Left colon (tissue), 2 donors: ENCODE measurements at regions not wholly inside any gene's neighbourhood (a gene's known extent, or its start where the extent isn't known, plus 50 kb on each side); places are given as distances from the start of the nearest gene placed in this dataset.

Experiments
- ATAC-seq: fragments of 200-7000 bp; cut with Tn5 transposase; one replicate; pipeline ENCODE4 v1.9.1; 2020; ENCODE audit warnings: mild to moderate bottlenecking, moderate library complexity
- DNase-seq, 2 donors: peaks; one replicate each; pipeline ENCODE4 v3.0.0-alpha.2; 2020
- intact Hi-C, 2 donors: fragments of 100-400 bp; cut with DNase I in 1 of 2; cut with micrococcal nuclease in 1 of 2; formaldehyde crosslinking; loops; one replicate each; pipeline versions ENCODE4 v1.11.2 to v1.14.0; 2022; cut with DNase I, micrococcal nuclease
- donor health status: DM: no; HTN: no; CAD: no.
- donor health status: DM: yes; HTN: yes; CAD: no.

DNA sequence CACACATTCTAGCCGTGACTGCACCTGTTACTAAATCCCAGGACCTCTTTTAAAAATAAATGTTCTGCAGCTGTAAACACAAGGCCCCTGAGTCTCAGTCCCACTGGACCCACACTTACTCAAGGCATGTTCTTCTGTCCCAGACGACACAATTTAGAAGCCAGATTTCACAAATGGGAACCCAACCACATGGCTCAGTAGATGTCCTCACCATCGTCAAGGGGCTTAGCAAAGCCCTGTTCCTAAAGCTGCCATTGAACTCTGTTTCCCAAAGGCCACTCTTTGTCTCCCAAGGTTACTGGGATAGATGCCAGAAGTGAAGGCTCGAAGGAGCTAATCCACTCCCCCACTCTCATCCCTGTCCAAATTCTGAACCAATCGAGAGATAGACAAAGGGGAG is 301.0 kb downstream of the GALR1 start:
- DNase-seq: no peak
- no peak for ATAC-seq
- intact Hi-C loops: no loop called here

DNA sequence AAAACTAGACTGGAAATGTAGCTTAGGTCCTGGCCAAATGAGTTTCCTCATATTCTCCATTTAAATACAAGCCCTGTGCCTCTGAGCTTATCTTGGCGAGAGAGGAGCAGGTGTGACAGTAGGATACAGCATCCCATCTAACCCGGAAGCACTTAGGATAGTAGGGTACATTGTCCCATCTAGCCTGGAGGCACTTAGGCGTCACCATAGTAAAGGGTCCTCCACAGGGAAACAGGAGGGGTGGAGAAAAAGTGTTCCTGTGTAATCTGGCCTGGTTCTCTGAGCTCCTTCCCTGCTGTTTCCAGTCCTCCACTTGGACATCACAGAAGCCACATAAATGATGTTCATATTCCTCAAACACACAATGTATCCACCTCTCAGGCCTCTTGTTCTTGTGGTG is 301.4 kb downstream of the GALR1 start:
- intact Hi-C loops: no loop called here

DNA sequence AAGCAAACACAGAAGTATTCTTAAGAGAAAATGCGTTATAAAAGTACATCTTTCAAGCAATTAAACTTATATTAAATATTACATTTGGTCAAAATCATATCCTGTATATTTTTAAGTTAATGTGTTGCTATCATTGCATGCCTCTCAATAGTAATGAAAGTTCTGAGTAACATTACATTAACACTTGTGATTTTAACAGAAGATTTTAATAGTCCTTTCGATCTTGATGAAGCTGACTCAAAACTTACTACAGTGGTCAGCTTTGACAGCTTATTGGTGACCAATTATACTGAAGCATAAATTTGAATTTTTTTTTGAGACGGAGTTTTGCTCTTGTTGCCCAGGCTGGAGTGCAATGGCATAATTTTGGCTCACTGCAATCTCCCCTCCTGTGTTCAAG is 303.3 kb downstream of the GALR1 start:
- no peak for DNase-seq
- ATAC-seq: no peak
- intact Hi-C loops: no loop called here

More for the DNA sequence above, 301.4 kb downstream of the GALR1 start:
- no peak for DNase-seq
- ATAC-seq: no peak

DNA sequence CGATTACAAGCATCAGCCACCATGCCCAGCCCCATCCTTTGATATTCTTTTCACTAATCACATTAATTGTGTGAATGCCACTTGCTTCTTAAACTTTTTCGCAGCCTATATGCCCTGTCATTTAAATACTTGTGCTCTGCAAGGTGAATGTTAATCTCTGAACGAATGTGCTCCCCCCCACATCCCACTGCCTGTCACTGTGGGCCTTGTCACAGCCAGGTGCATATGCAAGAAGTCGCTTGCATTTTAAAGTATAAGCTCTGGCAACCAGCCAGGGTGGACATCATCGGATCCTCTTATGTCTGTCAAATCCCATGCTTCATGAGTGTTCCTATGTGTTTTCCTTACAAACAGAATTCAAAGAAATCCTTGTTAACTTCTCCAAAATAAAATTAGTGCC is 304.4 kb downstream of the GALR1 start:
- intact Hi-C loops: no loop called here
- DNase-seq (no peak), ATAC-seq (no peak)

DNA sequence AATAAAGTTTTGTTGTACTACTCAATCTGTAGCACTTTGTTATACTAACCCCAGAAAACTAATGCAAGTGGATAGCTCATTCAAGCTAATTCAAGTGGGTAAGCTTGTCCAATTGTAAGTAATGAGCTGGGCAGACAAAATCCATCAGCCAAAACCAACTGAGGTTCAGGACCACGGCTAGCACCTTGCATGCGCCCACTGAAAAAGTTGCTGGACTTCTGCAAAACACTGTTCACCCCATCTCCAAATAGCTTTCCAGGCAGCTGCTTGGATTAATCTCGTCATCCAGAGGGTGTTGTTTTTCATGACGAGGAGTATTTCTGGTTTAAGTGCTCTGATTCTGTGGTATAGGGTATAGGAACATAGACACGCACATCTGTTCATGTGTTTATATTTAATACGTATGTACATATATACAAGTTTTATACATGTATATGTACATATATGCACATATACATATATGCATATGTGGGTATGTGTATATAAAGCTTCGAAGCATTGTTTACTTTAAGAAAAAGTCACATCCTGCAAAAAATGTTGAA is 307.5 kb downstream of the GALR1 start:
- intact Hi-C loops: no loop called here
- DNase-seq (no peak), ATAC-seq (no peak)

DNA sequence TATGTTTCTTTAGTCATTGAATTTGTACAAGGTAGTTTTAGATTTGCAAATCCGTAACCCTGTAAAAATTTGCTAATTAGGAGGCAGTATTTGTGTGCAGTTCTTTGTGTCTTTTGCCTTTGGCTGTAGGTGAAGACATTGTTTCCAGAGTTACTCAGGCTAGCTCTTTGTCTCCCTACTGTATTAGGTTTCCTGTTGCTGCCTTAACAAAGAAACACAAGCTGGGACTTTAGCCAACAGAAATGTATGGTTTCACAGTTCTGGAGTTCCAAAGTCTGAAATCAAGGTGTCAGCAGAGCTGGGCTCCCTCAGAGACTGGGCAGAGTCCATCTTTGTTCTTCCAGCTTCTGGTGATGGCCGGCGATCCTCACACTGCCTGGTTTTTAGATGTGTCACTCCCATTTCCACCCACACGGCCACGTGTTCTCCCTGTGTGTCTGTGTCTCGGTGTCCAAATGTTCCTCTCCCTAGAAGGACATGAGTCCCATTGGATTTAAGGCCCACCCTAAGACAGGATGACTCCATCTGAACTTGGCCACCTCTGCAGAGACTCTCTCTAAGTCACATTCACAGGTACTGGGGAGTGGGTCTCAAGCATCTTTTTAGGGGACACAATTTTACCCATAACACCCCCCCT is 309.7 kb downstream of the GALR1 start:
- DNase-seq (no peak), ATAC-seq (no peak)
- intact Hi-C loops: no loop called here

DNA sequence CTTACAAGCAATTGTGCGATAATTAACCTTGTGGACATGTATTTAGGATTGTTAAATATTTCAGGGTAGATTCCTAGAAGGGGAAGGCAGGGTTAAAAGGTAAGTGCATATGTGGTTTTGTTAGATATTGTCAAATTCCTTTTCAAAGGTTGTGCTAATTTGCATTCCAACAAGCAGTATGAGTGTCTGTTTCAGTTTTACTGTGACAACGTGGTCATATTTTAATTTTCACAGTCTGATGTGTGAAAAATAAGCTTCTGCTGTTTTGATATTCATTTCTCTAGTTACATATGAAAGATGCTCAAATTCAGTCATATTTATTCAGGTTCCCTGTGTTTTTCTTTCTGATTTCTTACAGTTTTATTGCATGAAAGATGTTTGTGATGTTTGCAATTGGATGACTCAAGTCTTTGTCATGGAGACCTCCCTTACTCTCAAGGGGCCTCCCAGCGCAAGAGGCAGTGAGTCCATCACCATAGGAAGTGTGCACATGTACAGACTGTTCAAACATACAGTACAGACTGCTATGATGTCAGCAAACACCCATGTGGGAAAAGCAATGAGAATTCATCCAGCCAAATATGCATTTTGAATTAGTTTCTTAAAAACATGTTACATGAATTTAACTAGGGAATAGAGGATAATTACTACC is 310.8 kb downstream of the GALR1 start:
- intact Hi-C loops: no loop called here
- ATAC-seq (no peak), DNase-seq (no peak)

DNA sequence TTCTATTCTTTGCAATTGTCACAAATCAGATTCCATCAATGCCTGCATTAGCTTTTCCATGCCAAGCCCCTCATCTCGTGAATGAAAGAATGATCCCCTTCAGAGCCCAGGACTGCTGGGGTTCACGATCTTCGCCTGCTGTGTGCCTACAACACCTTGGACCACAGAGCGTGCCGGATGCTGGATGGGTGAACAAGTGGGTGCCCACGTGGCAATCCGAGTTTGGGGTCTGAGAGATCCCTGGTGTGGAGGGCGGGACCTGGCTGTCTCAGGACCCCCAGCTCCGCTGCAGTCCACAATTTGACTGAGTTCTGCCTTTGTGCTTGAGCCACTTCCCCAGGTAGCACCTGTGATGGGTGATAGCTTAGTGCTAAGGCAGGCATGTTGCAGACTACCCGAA is 317.0 kb downstream of the GALR1 start:
- ATAC-seq (no peak), DNase-seq (no peak)
- intact Hi-C loops: no loop called here

DNA sequence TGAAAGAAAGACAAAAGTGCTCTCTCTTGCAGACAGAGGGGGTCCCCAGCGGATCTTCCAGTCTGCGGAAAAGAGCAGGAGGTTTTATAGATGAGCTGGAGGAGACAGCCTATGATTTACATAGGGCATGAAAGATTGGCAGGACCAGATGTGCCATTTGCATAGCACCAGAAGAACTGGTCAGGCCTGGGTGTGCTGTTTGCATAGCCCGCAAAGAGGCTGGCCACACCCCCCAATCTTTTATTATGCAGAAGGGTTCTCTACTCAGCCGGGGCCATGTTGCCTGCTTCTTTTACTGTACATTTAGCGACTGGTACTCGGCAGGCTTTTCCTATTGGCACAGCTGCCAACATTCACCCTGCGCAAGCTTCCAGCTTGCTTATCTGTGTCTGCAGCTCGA is 317.6 kb downstream of the GALR1 start:
- ATAC-seq (peak; percentile 44), DNase-seq (no peak)
- intact Hi-C loops: no loop called here

DNA sequence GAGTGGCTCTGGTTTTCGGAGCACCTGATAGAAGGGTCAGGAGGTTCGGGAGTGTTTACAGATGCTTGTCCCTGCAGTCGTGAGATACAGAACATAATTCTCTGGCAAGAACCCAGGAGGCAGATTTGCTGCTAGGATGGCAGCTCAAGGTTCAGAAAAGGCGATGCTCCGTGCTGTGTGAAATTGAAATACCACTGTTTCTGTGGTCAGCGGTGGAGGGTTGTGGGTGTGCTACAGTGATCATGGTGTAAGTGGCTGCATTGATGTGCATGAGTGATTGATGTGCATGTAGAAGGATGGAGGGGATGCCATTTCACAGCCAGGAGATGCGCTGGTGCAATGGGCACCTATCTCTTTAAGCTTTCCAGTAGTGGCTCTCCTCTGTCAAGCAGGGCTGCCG is 322.1 kb downstream of the GALR1 start:
- intact Hi-C loops: no loop called here
- DNase-seq (no peak), ATAC-seq (no peak)

DNA sequence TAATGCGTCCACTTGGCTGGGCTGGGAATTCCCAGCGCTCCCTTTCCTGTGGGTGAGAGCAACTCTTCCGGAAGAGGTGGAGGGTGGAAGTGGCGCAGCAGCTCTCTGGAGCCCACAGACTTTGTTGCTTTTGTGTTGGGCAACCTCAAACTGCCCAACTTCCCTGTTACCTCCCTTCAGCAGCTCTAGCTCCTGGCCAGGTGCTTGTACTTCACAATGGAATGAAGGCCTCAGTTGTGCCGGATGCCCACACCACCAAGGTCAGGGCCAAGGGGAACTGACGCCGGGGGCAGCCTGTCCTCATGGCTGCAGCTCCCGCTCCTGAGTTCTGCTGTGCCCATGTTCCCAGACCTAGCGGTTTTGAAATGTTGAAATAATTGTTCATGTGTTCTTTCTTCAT is 322.9 kb downstream of the GALR1 start:
- ATAC-seq: no peak
- DNase-seq: no peak
- intact Hi-C loops: no loop called here

DNA sequence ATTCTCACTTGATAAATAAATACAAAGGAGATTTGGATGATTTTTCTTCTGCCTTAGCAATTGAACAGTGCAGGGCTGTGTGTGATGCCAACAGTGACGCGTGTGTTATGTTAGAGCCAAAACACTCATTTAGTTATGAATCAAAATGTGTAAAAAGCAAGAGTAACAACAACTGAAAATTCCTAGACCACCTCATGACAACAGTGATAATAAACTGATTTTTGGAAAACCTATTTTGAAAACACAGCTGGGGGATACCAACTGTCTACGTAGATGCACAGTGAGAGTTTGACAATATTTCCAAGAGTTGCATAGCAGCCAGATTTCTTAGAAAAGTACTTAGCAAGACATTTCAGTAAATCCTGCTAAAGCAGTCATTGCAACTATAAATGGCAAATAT is 323.9 kb downstream of the GALR1 start:
- DNase-seq (no peak), ATAC-seq (no peak)
- intact Hi-C loops: no loop called here

DNA sequence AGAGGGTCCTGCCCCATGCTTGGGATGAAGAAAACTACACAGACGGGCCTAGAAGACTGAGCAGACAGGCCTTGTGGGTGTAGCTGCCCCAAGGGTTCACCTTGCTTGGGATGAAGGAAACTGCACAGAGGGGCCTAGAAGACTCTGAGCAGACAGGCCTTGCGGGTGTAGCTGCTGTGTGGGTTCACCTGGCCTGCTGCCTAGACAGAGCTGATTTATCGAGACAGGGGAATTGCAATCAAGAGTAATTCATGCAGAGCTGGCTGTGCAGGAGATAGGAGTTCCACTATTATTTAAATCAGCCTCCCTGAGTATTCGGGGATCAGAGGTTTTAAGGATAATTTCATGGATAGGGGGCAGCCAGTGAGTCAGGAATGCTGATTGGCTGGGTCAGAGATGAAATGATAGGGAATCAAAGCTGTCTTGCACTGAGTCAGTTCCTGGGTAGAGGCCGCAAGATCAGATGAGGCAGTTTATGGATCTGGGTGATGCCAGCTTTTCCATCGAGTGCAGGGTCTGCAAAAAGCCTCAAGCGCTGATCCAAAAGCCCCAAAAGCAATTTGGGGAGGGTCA is 341.4 kb downstream of the GALR1 start:
- no peak for ATAC-seq
- DNase-seq: no peak
- intact Hi-C loops: no loop called here

DNA sequence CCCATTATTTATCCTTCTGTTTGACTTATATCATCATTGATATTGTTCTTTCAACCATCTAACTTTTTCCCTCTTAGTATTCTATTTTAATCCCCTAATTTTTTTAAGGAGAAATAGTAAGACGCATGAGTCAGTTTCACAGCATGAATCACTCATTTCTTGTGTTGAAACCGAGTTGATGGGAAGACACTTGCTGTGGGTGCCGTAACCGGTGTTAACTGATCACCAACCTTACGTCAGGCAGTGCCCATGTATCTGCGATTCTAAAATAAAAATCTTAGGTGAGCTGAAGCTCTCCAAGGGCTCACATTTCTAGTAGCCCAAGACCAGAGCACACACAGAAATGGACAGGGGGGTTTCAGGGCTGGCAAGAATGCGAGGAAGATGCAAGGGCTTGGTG is 348.1 kb downstream of the GALR1 start:
- no peak for ATAC-seq
- intact Hi-C loops: no loop called here
- no peak for DNase-seq

DNA sequence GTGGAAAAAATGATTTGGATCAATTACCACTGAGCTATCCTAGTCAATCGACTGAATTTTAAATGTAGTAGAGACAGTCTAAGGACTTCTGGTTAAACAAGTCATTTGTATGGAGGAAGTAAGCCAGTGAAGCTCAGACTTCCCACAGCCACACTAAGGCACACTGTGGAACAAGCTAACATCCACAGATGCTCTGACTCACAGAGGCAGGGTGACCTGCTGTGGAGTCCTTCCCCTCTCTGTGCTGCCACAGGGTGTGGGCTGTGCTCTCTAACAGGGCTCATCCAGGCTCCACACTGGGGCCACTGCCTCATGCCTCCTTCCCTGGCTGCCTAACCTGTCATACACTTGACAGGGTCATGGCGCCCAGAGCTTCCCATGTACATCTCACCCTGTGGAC is 351.0 kb downstream of the GALR1 start:
- DNase-seq (no peak), ATAC-seq (no peak)
- intact Hi-C loops: no loop called here

DNA sequence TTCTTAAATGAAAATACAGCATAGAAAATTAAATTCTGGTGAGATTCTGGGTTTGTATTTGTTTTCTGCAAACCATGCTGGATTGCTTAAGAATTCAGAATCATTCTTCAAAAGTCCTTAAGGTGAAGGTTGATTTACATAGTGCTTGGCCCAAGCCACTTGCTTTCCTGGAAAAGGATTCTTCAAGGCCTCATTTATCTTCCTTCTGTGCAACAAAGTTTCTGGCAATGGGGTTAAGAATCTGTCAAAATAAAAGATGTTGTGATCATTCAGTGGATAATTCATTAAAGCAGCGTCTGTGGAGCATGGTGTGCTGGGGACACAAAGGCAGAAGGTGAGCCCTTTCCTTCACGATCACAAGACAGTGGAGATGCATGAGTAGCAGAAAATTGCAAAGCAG is 351.9 kb downstream of the GALR1 start:
- intact Hi-C loops: no loop called here
- ATAC-seq (no peak), DNase-seq (no peak)

DNA sequence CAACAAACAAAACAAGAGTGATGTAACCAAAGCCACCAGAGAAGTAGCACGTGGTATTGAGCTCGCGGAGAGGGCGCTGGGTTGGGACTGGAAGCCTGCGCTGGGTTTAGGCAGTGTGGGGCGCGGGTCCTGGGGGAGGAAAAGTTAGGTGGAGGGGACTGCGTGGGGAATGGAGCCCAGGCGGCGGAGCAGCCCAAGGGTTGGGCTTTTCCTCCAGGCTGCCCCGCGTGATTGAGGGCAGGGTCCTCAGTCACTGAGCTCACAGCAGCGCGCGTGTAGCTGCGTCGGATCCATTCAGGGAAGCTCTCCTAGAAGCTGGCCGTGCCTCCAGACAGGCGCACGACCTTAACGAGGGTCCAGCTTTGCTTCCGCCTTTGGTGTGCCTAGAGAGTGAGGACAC is 357.4 kb downstream of the GALR1 start:
- intact Hi-C loops: no loop called here
- DNase-seq (no peak), ATAC-seq (no peak)

DNA sequence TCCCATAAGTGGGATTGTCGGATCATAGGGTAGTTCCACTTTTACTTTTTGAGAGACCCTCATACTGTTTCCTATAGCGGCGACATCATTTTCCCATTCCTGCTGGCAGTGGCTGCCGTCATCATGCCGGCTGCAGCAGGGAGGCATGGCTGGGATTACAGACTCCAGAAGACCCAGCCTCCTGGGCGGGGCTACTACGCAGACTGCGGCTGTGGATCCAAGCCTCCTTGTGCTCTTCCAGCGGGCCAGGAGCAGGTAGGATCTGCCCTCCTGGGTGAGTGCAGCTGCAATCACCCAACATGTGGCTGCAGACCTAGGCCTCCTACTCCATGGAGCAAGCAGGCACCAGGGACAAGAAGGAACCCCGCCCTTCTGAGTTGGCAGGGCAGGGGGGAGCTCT is 359.2 kb downstream of the GALR1 start:
- ATAC-seq (no peak), DNase-seq (no peak)
- intact Hi-C loops: no loop called here

DNA sequence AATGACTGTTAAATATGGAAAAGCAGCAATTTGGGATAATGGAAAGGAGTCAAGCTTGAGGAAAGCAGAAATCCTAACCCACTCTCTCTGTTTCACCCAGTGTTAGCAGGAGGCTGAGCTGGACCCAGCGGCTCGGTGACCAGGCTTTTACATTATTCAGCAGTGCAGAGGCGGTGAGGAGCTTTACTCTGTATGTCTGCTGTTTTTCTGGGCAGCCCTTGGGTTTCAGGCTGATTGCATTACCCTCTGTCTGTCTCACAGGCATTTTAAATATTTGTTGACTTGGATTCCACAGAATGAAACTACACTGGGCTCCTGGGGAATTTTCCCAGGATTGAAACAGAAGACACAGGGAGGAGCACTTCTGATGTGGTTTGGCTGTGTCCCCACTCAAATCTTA is 368.0 kb downstream of the GALR1 start:
- DNase-seq (no peak), ATAC-seq (no peak)
- intact Hi-C loops: no loop called here

DNA sequence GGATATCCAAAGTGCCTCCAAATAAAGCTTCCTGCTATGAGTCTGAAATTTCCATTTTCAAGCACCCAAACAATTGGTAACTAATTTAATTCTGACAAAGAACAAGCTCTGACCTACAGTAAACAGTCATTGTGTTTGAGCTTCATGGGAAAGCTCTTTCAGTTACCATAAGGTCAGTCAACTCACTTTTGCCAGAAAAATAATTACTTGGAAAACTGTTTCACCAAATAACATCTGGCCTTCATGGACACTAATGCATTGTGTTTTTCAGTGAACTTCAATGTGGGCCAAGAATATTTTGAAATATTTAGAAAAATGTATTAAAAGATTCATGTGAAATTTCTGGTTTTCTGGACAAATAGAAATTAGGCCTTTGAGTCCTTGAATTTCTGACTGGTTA is 369.9 kb downstream of the GALR1 start:
- intact Hi-C loops: no loop called here
- ATAC-seq (no peak), DNase-seq (no peak)
